Neural cell (in vitro differentiated cells): ENCODE measurements at regions not wholly inside any gene's neighbourhood (a gene's known extent, or its start where the extent isn't known, plus 50 kb on each side); places are given as distances from the start of the nearest gene placed in this dataset.

Experiments
- H2AFZ ChIP-seq: fragments of 200-600, 300-800 bp; sonication (generic), shearing (Covaris generic); 2 replicates; pipeline ENCODE4 v1.6.0; 2014; ENCODE audit warnings: low read depth, mild to moderate bottlenecking, antibody characterized with exemption, low read length, moderate library complexity
- H3F3A ChIP-seq: fragments of 200-600 bp; shearing (Covaris generic); 2 replicates; pipeline ENCODE4 v1.6.1; 2016; ENCODE audit warnings: mild to moderate bottlenecking, moderate library complexity, mixed read lengths, antibody characterized with exemption, low read length; ENCODE audit not compliant: insufficient read depth, poor library complexity, severe bottlenecking
- H3K27ac ChIP-seq: fragments of 200-600, 300-800 bp; sonication (generic), shearing (Covaris generic); 2 replicates; pipeline ENCODE4 v1.5.1; 2014; ENCODE audit warnings: mild to moderate bottlenecking, low read length, moderate library complexity
- H3K27me3 ChIP-seq: fragments of 300-800, 200-600 bp; sonication (generic), shearing (Covaris generic); 2 replicates; pipeline ENCODE4 v1.6.0; 2014; ENCODE audit warnings: mild to moderate bottlenecking, low read depth, low read length, moderate library complexity; ENCODE audit not compliant: insufficient read depth
- H3K36me3 ChIP-seq: fragments of 300-800, 200-600 bp; sonication (generic), shearing (Covaris generic); 2 replicates; pipeline ENCODE4 v1.5.1; 2014; ENCODE audit warnings: mild to moderate bottlenecking, antibody characterized with exemption, low read length, moderate library complexity; ENCODE audit not compliant: insufficient read depth
- H3K4me2 ChIP-seq: fragments of 300-800, 200-600 bp; sonication (generic), shearing (Covaris generic); 2 replicates; pipeline ENCODE4 v1.6.0; 2014; ENCODE audit warnings: mild to moderate bottlenecking, low read length
- H3K4me3 ChIP-seq: fragments of 300-800, 200-600 bp; sonication (generic), shearing (Covaris generic); 2 replicates; pipeline ENCODE4 v1.5.1; 2014; ENCODE audit warnings: mild to moderate bottlenecking, low read length, moderate library complexity
- H3K79me2 ChIP-seq: fragments of 200-600 bp; shearing (Covaris generic); replicated peaks from 2 replicates; pipeline ENCODE4 v1.6.0; 2014; ENCODE audit warnings: mild to moderate bottlenecking, low read length, moderate library complexity; ENCODE audit not compliant: insufficient read depth
- H3K9ac ChIP-seq: fragments of 300-800, 200-600 bp; sonication (generic), shearing (Covaris generic); 2 replicates; pipeline ENCODE4 v1.6.1; 2016; ENCODE audit warnings: mild to moderate bottlenecking, low read length, mixed read lengths
- H3K9me2 ChIP-seq: fragments of 200-600 bp; shearing (Covaris generic); 2 replicates; pipeline ENCODE4 v1.6.1; 2016; ENCODE audit warnings: mild to moderate bottlenecking, low read length, mixed read lengths; ENCODE audit not compliant: insufficient read depth
- H3K9me3 ChIP-seq: fragments of 200-600, 300-800 bp; sonication (generic), shearing (Covaris generic); 2 replicates; pipeline ENCODE4 v1.6.1; 2016; ENCODE audit warnings: mild to moderate bottlenecking, mixed run types, low read length, moderate library complexity, mixed read lengths
- H4K20me1 ChIP-seq: fragments of 200-600 bp; shearing (Covaris generic); 2 replicates; pipeline ENCODE4 v1.6.1; 2016; ENCODE audit warnings: mild to moderate bottlenecking, mixed run types; ENCODE audit not compliant: insufficient read depth
- EP300 ChIP-seq: fragments of 450-650 bp; conservative IDR thresholded peaks from 2 replicates; pipeline ENCODE4 v1.6.1; 2014; ENCODE audit warnings: antibody characterized with exemption, mild to moderate bottlenecking, moderate library complexity; ENCODE audit not compliant: poor library complexity, severe bottlenecking
- EZH2 ChIP-seq: fragments of 200-600, 300-800 bp; shearing (Covaris generic), sonication (generic); IDR thresholded peaks from 2 replicates; pipeline ENCODE4 v1.6.1; 2014; ENCODE audit warnings: antibody characterized with exemption, low read length, borderline replicate concordance, mild to moderate bottlenecking; ENCODE audit not compliant: insufficient read depth, poor library complexity, severe bottlenecking
- MXI1 ChIP-seq: fragments of 450-650 bp; conservative IDR thresholded peaks from 2 replicates; pipeline ENCODE4 v1.6.1; 2014; ENCODE audit warnings: antibody characterized with exemption, mild to moderate bottlenecking; ENCODE audit not compliant: poor library complexity, severe bottlenecking
- POLR2AphosphoS5 ChIP-seq: IDR thresholded peaks from 2 replicates; pipeline ENCODE4 v1.6.1; 2012
- RAD21 ChIP-seq: fragments of 450-650 bp; conservative IDR thresholded peaks from 2 replicates; pipeline ENCODE4 v1.6.1; 2014; ENCODE audit warnings: antibody characterized with exemption, mild to moderate bottlenecking, moderate library complexity
- SMC3 ChIP-seq: fragments of 450-650 bp; conservative IDR thresholded peaks from 2 replicates; pipeline ENCODE4 v1.6.1; 2014; ENCODE audit warnings: antibody characterized with exemption, mild to moderate bottlenecking, moderate library complexity; ENCODE audit not compliant: poor library complexity
- TAF1 ChIP-seq: IDR thresholded peaks from 2 replicates; pipeline ENCODE4 v1.6.1; 2012; ENCODE audit warnings: low read depth
- TF ChIP-seq, protein P1 (sequence below): fragments of 450-650 bp; IDR thresholded peaks from 2 replicates; pipeline ENCODE4 v1.5.1; 2014; ENCODE audit warnings: antibody characterized with exemption, mild to moderate bottlenecking, moderate library complexity; ENCODE audit not compliant: poor library complexity, severe bottlenecking
- TF ChIP-seq, protein P2 (sequence below): IDR thresholded peaks from 2 replicates; pipeline ENCODE4 v1.6.1; 2012; ENCODE audit warnings: borderline replicate concordance

DNA sequence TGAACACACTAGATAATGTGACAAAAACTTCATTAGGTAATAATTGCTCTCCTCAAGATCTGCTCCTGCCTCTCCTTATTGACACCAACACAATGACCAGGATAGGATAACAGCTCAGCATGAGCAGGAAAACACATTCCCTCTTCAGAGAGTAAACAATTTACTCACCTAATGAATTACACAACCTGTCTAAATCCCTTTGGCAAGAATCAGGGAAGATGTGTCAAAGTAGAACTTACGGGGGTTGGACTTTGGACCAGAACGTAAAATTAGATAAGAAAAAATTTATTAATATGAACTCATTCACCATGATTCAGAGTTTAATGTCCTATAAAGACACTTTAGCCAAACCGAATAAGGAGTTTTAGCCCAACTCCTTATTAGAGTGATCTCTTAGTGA is 512.2 kb downstream of the SATB2 start:
- H3K36me3 ChIP-seq: no peaks in the 10 kb centered on the region
- H4K20me1 ChIP-seq: no peaks in the 10 kb centered on the region
- H3K4me2 ChIP-seq: no peak overlapping the region
- H3K27ac ChIP-seq: no peak overlapping the region
- H3K9me2 ChIP-seq: no peaks in the 10 kb centered on the region
- no peak overlapping the region for H3K4me3 ChIP-seq
- H3F3A ChIP-seq: no peaks in the 10 kb centered on the region
- no peak for TF ChIP-seq TAF1
- TF ChIP-seq, protein P1, sequence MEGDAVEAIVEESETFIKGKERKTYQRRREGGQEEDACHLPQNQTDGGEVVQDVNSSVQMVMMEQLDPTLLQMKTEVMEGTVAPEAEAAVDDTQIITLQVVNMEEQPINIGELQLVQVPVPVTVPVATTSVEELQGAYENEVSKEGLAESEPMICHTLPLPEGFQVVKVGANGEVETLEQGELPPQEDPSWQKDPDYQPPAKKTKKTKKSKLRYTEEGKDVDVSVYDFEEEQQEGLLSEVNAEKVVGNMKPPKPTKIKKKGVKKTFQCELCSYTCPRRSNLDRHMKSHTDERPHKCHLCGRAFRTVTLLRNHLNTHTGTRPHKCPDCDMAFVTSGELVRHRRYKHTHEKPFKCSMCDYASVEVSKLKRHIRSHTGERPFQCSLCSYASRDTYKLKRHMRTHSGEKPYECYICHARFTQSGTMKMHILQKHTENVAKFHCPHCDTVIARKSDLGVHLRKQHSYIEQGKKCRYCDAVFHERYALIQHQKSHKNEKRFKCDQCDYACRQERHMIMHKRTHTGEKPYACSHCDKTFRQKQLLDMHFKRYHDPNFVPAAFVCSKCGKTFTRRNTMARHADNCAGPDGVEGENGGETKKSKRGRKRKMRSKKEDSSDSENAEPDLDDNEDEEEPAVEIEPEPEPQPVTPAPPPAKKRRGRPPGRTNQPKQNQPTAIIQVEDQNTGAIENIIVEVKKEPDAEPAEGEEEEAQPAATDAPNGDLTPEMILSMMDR: no peak
- no peak for TF ChIP-seq SMC3
- no peak for TF ChIP-seq EZH2
- H3K9me3 ChIP-seq: no peaks in the 10 kb centered on the region
- no peak overlapping the region for H2AFZ ChIP-seq
- H3K79me2 ChIP-seq: no peaks in the 10 kb centered on the region
- H3K27me3 ChIP-seq: no peaks in the 10 kb centered on the region
- H3K9ac ChIP-seq: no peak overlapping the region

DNA sequence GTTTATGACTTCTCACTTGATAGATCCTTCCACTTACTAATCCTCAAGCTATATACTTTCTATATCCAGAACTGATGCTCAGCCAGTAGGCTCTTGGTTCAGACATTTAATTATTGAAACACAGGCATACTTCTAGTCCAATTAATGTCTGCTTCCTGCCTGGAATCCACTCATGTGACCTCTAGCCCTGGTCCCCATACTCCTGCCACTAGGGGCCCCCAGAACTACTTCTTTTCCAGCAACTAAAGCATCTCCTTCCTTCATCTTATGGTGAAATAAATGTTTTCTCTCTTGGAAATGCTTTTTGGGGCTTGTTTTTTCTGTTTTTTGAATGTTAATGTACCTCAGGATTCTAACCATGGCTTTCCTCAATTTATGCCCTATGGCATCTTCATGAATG is 527.6 kb downstream of the SATB2 start:
- Histone ChIP-seq H3K79me2 (no peaks in the 10 kb centered on the region), H3K27ac (no peak overlapping the region), H3K36me3 (no peaks in the 10 kb centered on the region), H3K9me3 (no peaks in the 10 kb centered on the region), H3K9ac (no peak overlapping the region), H3K27me3 (no peaks in the 10 kb centered on the region), H3F3A (no peaks in the 10 kb centered on the region), H3K4me2 (no peak overlapping the region), H3K9me2 (no peaks in the 10 kb centered on the region), H4K20me1 (no peaks in the 10 kb centered on the region), H3K4me3 (no peak overlapping the region), H2AFZ (no peak overlapping the region)
- TF ChIP-seq MXI1 (no peak), TAF1 (no peak), EZH2 (no peak), EP300 (no peak), POLR2AphosphoS5 (no peak), RAD21 (no peak), SMC3 (no peak)
- TF ChIP-seq, protein P2, sequence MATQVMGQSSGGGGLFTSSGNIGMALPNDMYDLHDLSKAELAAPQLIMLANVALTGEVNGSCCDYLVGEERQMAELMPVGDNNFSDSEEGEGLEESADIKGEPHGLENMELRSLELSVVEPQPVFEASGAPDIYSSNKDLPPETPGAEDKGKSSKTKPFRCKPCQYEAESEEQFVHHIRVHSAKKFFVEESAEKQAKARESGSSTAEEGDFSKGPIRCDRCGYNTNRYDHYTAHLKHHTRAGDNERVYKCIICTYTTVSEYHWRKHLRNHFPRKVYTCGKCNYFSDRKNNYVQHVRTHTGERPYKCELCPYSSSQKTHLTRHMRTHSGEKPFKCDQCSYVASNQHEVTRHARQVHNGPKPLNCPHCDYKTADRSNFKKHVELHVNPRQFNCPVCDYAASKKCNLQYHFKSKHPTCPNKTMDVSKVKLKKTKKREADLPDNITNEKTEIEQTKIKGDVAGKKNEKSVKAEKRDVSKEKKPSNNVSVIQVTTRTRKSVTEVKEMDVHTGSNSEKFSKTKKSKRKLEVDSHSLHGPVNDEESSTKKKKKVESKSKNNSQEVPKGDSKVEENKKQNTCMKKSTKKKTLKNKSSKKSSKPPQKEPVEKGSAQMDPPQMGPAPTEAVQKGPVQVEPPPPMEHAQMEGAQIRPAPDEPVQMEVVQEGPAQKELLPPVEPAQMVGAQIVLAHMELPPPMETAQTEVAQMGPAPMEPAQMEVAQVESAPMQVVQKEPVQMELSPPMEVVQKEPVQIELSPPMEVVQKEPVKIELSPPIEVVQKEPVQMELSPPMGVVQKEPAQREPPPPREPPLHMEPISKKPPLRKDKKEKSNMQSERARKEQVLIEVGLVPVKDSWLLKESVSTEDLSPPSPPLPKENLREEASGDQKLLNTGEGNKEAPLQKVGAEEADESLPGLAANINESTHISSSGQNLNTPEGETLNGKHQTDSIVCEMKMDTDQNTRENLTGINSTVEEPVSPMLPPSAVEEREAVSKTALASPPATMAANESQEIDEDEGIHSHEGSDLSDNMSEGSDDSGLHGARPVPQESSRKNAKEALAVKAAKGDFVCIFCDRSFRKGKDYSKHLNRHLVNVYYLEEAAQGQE: no peak
- TF ChIP-seq, protein P1: no peak
